ENCODE measurements at regions not wholly inside any gene's neighbourhood (a gene's known extent, or its start where the extent isn't known, plus 50 kb on each side); places are given as distances from the start of the nearest gene placed in this dataset.
"Not testable (repeated sequence)": the region's sequence is repeated elsewhere in the genome, so short reads cannot be mapped to it uniquely, and the experiment has no call there.

- DNase-seq, result no peak
Measured at GRCh38 chr11:36792996-36793914, 195.2 kb upstream of the RAG2 start.

GRCh38 chr11:36791957-36792356, 193.9 kb upstream of the RAG2 start:
- no peak for DNase-seq

GRCh38 chr11:36790526-36790925, 192.5 kb upstream of the RAG2 start:
- DNase-seq, result no peak

- DNase-seq, result no peak
Measured at GRCh38 chr11:36783808-36784207, 185.8 kb upstream of the RAG2 start.

- no peak for DNase-seq
Measured at GRCh38 chr11:36779791-36780190, 181.8 kb upstream of the RAG2 start.

GRCh38 chr11:36777311-36777710, 179.3 kb upstream of the RAG2 start:
- DNase-seq, result no peak

GRCh38 chr11:36775756-36776155, 177.7 kb upstream of the RAG2 start:
- no peak for DNase-seq

GRCh38 chr11:36775130-36775529, 177.1 kb upstream of the RAG2 start:
- no peak for DNase-seq

- no peak for DNase-seq
Measured at GRCh38 chr11:36774603-36775002, 176.6 kb upstream of the RAG2 start.

- DNase-seq, result no peak
Measured at GRCh38 chr11:36763187-36763586, 165.2 kb upstream of the RAG2 start.

GRCh38 chr11:36757075-36757474, 159.0 kb upstream of the RAG2 start:
- no peak for DNase-seq

- DNase-seq, result no peak
Measured at GRCh38 chr11:36753960-36754359, 155.9 kb upstream of the RAG2 start.

- DNase-seq, result no peak
Measured at GRCh38 chr11:36751996-36752395, 154.0 kb upstream of the RAG2 start.

GRCh38 chr11:36751335-36751781, 153.3 kb upstream of the RAG2 start:
- no peak for DNase-seq

GRCh38 chr11:36750349-36750748, 152.3 kb upstream of the RAG2 start:
- no peak for DNase-seq

GRCh38 chr11:36748836-36749235, 150.8 kb upstream of the RAG2 start:
- no peak for DNase-seq

- DNase-seq, result peak; percentile 46 to 70 (median 60)
Measured at GRCh38 chr11:36746886-36747710, 149.1 kb upstream of the RAG2 start.

- DNase-seq, result peak in 4 of 6 experiments; percentile 7 to 27 (median 20)
Measured at GRCh38 chr11:36744375-36745168, 146.5 kb upstream of the RAG2 start.

- no peak for DNase-seq
Measured at GRCh38 chr11:36743039-36743438, 145.0 kb upstream of the RAG2 start.

GRCh38 chr11:36741515-36741914, 143.5 kb upstream of the RAG2 start:
- no peak for DNase-seq

- no peak for DNase-seq
Measured at GRCh38 chr11:36738292-36738861, 140.3 kb upstream of the RAG2 start.

GRCh38 chr11:36736103-36736502, 138.1 kb upstream of the RAG2 start:
- DNase-seq, result no peak

- not testable (repeated sequence) for DNase-seq
Measured at GRCh38 chr11:36733721-36734120, 135.7 kb upstream of the RAG2 start.
